ENCODE measurements at regions not wholly inside any gene's neighbourhood (a gene's known extent, or its start where the extent isn't known, plus 50 kb on each side); places are given as distances from the start of the nearest gene placed in this dataset.

GRCh38 chr3:87673132-87673531, 385.7 kb downstream of the CGGBP1 start:
- TF ChIP-seq CTCF (IDR thresholded peaks at IDR 0.05; ENCODE audit: extremely low read depth in 1 of 2, insufficient read depth in 1 of 2, low read depth in 1 of 2, low read length in 2 of 2) = no peak
- TF ChIP-seq GATA2 (IDR thresholded peaks at IDR 0.05; ENCODE audit: insufficient read depth, insufficient read length, low read depth, low read length) = no peak
- no peak for TF ChIP-seq POLR2A (IDR thresholded peaks at IDR 0.05; ENCODE audit: low read depth, low read length)
- no peak for TF ChIP-seq MAX (IDR thresholded peaks at IDR 0.05; ENCODE audit: insufficient read depth, insufficient read length)
